ENCODE measurements at regions not wholly inside any gene's neighbourhood (a gene's known extent, or its start where the extent isn't known, plus 50 kb on each side); places are given as distances from the start of the nearest gene placed in this dataset.

- Histone ChIP-seq H3K4me1 (ENCODE audit: control insufficient read depth, extremely low read depth, insufficient read depth, low read length) (no peaks in the 10 kb centered on the region), H3K4me3 (ENCODE audit: control insufficient read depth in 2 of 3, extremely low read depth in 1 of 3, insufficient read depth in 2 of 3, low read depth in 1 of 3, low read length in 3 of 3) (no peak overlapping the region), H2AFZ (ENCODE audit: control insufficient read depth, low read length) (no peak overlapping the region), H3K79me2 (ENCODE audit: control insufficient read depth, insufficient read depth, low read length) (no peaks in the 10 kb centered on the region), H3K9ac (ENCODE audit: control insufficient read depth, extremely low read depth, insufficient read depth, low read length) (no peak overlapping the region), H3K4me2 (ENCODE audit: control insufficient read depth, extremely low read depth, insufficient read depth, low read depth, low read length) (no peak overlapping the region), H3K27me3 (ENCODE audit: control insufficient read depth, extremely low read depth, insufficient read depth, low read length) (no peaks in the 10 kb centered on the region), H4K20me1 (ENCODE audit: control insufficient read depth, extremely low read depth, insufficient read depth, low read length) (no peaks in the 10 kb centered on the region), H3K27ac (ENCODE audit: control insufficient read depth, insufficient read depth, low read length) (no peak overlapping the region), H3K9me1 (ENCODE audit: control insufficient read depth, extremely low read depth, insufficient read depth, low read length) (no peaks in the 10 kb centered on the region), H3K9me3 (ENCODE audit: control insufficient read depth, low read depth, low read length) (no peaks in the 10 kb centered on the region), H3K36me3 (ENCODE audit: control insufficient read depth in 2 of 2, extremely low read depth in 1 of 2, insufficient read depth in 2 of 2, low read length in 2 of 2) (no peaks in the 10 kb centered on the region)
- TF ChIP-seq CTCF (optimal IDR thresholded peaks at IDR 0.05 in 1 of 3, IDR thresholded peaks at IDR 0.05 in 1 of 3, conservative IDR thresholded peaks at IDR 0.05 in 1 of 3; ENCODE audit: extremely low read depth in 1 of 3, insufficient read depth in 2 of 3, low read length in 3 of 3) (no peak), EZH2 (IDR thresholded peaks at IDR 0.05; ENCODE audit: low read length) (no peak)
- DNase-seq (ENCODE audit: low read depth, low spot score) (no peak), FAIRE-seq (no peak)
- dilution Hi-C loops (cut with MboI; ENCODE audit: extremely low pct_ligation_motif_present, low sequenced_read_pairs), result no loop called here
Measured at GRCh38 chr3:153539263-153539662, 377.2 kb downstream of the RAP2B start.

DNA sequence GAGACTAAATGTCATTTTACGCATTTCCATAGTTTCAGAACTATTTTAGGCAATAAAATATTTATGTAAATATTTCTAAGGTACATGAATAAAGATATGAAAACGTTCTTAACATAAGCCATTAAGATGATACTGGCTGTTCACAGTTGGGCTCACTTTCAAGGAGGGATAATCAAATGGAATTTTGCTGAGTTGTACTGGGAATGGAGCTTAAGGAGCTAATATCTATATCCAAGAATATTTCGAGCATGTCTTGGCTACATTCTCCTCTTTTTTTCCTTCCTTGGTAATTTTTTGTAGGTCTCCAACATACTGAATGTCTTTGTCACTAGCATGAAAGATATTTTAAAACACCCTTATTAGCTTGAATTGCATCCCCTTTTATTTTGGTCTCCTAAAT, 383.4 kb downstream of the RAP2B start:
- Histone ChIP-seq H3K36me3 (ENCODE audit: control insufficient read depth in 2 of 2, extremely low read depth in 1 of 2, insufficient read depth in 2 of 2, low read length in 2 of 2) (no peaks in the 10 kb centered on the region), H3K9ac (ENCODE audit: control insufficient read depth, extremely low read depth, insufficient read depth, low read length) (no peak overlapping the region), H3K27ac (ENCODE audit: control insufficient read depth, insufficient read depth, low read length) (no peak overlapping the region), H3K9me3 (ENCODE audit: control insufficient read depth, low read depth, low read length) (no peaks in the 10 kb centered on the region), H3K9me1 (ENCODE audit: control insufficient read depth, extremely low read depth, insufficient read depth, low read length) (no peaks in the 10 kb centered on the region), H3K4me1 (ENCODE audit: control insufficient read depth, extremely low read depth, insufficient read depth, low read length) (no peaks in the 10 kb centered on the region), H2AFZ (ENCODE audit: control insufficient read depth, low read length) (no peak overlapping the region), H4K20me1 (ENCODE audit: control insufficient read depth, extremely low read depth, insufficient read depth, low read length) (no peaks in the 10 kb centered on the region), H3K4me2 (ENCODE audit: control insufficient read depth, extremely low read depth, insufficient read depth, low read depth, low read length) (no peak overlapping the region), H3K4me3 (ENCODE audit: control insufficient read depth in 2 of 3, extremely low read depth in 1 of 3, insufficient read depth in 2 of 3, low read depth in 1 of 3, low read length in 3 of 3) (no peak overlapping the region), H3K27me3 (ENCODE audit: control insufficient read depth, extremely low read depth, insufficient read depth, low read length) (no peaks in the 10 kb centered on the region), H3K79me2 (ENCODE audit: control insufficient read depth, insufficient read depth, low read length) (no peaks in the 10 kb centered on the region)
- FAIRE-seq (no peak), DNase-seq (ENCODE audit: low read depth, low spot score) (no peak)
- dilution Hi-C loops (cut with MboI; ENCODE audit: extremely low pct_ligation_motif_present, low sequenced_read_pairs), result no loop called here
- TF ChIP-seq EZH2 (IDR thresholded peaks at IDR 0.05; ENCODE audit: low read length) (no peak), CTCF (optimal IDR thresholded peaks at IDR 0.05 in 1 of 3, IDR thresholded peaks at IDR 0.05 in 1 of 3, conservative IDR thresholded peaks at IDR 0.05 in 1 of 3; ENCODE audit: extremely low read depth in 1 of 3, insufficient read depth in 2 of 3, low read length in 3 of 3) (no peak)
